ENCODE measurements at regions not wholly inside any gene's neighbourhood (a gene's known extent, or its start where the extent isn't known, plus 50 kb on each side); places are given as distances from the start of the nearest gene placed in this dataset.

DNA sequence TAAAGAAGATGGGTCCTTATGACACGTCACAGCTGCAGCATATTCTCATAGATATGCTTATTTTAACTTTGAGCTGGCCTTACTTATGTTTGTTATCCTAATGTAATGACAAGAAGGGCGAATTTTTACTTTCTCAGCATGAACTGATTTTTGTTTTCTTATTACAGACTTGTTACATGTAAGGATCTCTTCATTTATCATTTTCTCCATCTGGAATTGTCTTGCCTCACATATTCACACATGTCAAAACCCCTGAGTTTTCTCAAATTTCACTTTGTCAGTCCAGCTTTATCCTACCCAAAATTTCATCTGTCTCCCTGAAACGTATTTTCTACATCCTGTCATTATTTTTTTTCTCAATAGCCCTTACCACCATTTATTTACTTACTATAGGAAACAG is 1774.0 kb upstream of the PRR20A start:
- DNase-seq (ENCODE audit: insufficient read length, low spot score) (no peak), FAIRE-seq (no peak)

GRCh38 chr13:55394470-55394869 is 1746.2 kb upstream of the PRR20A start:
- FAIRE-seq (no peak), DNase-seq (ENCODE audit: insufficient read length, low spot score) (no peak)

DNA sequence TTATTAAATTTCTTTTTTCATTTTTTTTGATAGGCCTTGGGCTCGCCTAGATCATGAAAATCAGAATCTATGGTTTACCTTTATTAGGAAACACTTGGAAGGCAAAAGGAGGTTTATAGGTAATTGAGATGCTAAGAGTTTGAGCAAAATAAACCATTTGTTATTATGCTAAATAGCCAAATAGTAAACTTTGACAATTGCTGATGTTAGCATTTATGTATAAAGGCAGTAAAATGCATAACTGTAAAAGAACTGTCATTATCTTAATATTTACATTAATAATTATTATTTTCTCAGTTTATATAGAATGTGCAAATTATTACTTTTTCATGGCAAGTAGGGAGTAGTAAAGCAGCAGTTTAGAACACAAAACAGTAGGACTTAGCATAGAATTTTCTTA is 1737.8 kb upstream of the PRR20A start:
- FAIRE-seq: no peak

GRCh38 chr13:55403887-55404487 is 1736.7 kb upstream of the PRR20A start:
- DNase-seq (ENCODE audit: insufficient read length, low spot score) (no peak), FAIRE-seq (no peak)

More for the DNA sequence above, 1737.8 kb upstream of the PRR20A start:
- no peak for DNase-seq (ENCODE audit: insufficient read length, low spot score)

DNA sequence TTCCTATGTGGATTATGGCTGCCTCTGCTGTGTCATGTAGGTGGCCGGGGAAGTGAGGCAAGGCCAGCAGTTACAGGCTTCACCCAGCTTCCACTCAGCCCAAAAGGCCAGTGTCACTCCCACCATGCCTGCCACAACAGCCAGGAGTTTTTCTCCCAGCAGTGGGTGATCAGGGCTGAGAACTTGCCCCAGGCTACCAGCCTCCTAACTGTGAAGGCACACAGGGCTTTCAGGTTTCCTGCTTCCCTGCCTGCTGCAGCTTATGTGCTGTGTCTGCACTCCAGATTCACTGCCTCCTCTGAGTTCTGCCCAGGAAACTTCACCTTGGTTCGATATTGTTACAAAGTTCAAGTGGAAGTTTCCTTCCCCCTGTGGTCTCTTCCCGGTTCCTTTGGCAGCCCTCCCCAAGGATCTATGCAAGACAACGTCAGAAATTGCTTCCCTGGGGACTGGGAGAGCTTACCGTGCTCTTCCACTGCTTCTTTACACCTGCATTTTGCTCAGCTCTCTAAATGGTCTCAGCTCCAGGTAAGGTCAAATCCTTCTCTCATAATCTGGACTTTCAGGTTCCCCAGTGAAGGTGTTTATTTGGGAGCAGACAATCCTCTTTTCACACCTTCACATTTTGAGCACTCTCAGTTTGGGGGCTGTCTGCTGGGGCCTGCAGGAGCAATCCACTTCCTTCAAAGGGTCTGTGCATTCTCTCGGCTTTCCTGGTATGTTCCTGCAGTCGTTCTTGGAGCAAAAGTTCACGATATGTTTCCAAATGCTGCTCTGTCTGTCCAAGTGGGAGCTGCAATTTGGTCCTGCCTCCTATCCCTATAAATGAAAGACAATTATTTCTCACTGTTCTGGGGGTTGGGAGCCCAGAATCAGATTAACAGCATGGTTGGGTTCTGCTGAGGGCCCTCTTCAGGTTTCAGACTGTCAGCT is 1730.1 kb upstream of the PRR20A start:
- FAIRE-seq (no peak), DNase-seq (ENCODE audit: insufficient read length, low spot score) (no peak)

GRCh38 chr13:55418095-55418494 is 1722.6 kb upstream of the PRR20A start:
- FAIRE-seq (no peak), DNase-seq (ENCODE audit: insufficient read length, low spot score) (no peak)

- DNase-seq (ENCODE audit: insufficient read length, low spot score) (no peak), FAIRE-seq (no peak)
These were observed 1707.9 kb upstream of the PRR20A start for GRCh38 chr13:55432814-55433213.

GRCh38 chr13:55437162-55437561 is 1703.6 kb upstream of the PRR20A start:
- FAIRE-seq (no peak), DNase-seq (ENCODE audit: insufficient read length, low spot score) (no peak)

- DNase-seq (ENCODE audit: insufficient read length, low spot score) (no peak), FAIRE-seq (no peak)
These were observed 1701.3 kb upstream of the PRR20A start for GRCh38 chr13:55439450-55439849.

DNA sequence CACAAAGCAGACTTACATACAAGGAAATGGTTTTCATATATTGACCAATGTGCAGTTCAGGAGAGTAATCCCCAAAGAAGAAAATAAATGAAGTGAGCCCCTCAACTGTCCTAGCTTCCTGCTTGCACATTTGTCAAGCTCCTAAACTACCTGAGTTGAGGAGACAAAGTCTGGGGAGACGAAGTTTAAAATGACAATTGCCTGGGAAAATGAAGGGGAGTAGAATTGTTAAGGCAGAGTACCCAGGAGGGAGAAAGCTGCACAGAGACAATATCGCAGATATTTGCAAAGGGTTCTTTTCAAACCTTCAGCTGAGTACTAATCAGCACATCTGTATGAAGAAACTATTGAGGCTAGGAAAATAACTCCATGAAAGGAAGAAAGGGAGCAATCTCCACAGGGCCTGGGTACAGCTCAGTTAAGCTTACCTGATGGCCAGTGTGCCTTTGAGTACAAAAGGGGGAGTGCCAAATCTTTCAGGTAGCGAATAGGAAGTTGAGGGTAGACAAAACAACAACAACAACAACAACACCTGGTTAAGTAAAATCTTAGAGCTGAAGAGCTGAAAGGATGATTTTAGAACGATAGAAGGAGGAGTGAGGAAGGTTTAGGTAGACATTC is 1700.1 kb upstream of the PRR20A start:
- FAIRE-seq (no peak), DNase-seq (ENCODE audit: insufficient read length, low spot score) (no peak)

GRCh38 chr13:55464222-55464621 is 1676.5 kb upstream of the PRR20A start:
- no peak for FAIRE-seq

DNA sequence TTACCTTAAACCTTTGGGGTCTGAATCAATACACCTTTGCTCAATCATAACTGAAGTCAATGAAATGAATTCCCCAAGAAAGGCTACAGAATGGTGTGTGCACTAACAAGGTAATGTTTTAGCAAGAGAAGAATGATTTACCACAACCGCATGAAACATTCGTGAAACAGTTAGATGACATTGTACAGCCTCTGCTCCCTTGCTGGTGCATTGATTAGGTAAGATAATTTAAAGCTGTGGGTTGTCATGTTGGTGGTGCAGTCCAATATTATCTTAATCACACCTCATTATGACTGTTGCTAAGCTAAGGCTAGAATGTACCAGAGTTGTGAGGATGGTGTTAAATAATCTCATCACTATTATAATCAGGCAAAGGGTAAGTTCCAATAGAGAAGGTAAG is 1673.2 kb upstream of the PRR20A start:
- DNase-seq (ENCODE audit: insufficient read length, low spot score) (no peak), FAIRE-seq (no peak)

More at GRCh38 chr13:55464222-55464621, 1676.5 kb upstream of the PRR20A start:
- DNase-seq (ENCODE audit: insufficient read length, low spot score): no peak

- no peak for DNase-seq (ENCODE audit: insufficient read length, low spot score)
- FAIRE-seq: no peak
These were observed 1657.0 kb upstream of the PRR20A start for GRCh38 chr13:55483626-55484158.

- no peak for FAIRE-seq
- DNase-seq (ENCODE audit: insufficient read length, low spot score): no peak
These were observed 1647.4 kb upstream of the PRR20A start for GRCh38 chr13:55493297-55493696.

DNA sequence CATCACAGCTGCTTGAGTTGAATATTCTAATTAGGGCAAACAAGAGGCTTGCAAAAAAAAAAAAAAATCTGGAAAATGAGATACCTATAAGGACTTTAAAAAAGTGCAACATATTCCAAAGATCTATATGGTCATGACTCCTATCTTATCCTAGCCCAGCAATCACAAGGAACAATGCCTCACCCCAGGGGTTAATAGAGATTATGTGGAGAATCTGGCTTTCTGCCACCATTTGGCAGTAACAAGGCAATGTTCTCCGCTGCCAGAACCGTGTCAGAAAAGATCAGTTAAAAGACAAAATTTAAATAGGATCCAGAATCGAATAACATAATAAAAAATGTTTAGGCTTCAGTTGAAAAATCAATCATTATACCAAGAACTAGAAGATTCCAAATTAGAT is 1643.2 kb upstream of the PRR20A start:
- DNase-seq (ENCODE audit: insufficient read length, low spot score) (no peak), FAIRE-seq (no peak)

- no peak for DNase-seq (ENCODE audit: insufficient read length, low spot score)
- no peak for FAIRE-seq
These were observed 1640.0 kb upstream of the PRR20A start for GRCh38 chr13:55500694-55501093.

GRCh38 chr13:55516610-55517009 is 1624.1 kb upstream of the PRR20A start:
- DNase-seq (ENCODE audit: insufficient read length, low spot score): no peak
- FAIRE-seq: no peak

DNA sequence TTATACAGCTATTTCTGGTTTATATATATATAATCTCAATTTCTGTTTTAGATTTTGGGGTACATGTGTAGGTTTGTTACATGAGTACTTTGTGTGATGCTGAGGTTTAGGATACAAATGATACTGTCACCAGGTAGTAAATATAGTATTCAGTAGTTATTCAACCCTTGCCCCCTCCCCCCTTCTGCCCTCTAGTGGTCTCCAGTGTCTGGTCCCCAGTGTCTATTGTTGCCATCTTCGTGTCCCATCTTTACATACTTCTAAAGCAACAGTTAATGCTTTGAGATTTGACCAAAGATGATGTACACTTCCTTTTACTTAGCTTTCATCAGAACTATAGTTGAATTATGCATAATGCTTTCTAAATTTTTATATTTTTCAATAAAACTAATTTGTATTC is 1623.4 kb upstream of the PRR20A start:
- FAIRE-seq (no peak), DNase-seq (ENCODE audit: insufficient read length, low spot score) (no peak)

DNA sequence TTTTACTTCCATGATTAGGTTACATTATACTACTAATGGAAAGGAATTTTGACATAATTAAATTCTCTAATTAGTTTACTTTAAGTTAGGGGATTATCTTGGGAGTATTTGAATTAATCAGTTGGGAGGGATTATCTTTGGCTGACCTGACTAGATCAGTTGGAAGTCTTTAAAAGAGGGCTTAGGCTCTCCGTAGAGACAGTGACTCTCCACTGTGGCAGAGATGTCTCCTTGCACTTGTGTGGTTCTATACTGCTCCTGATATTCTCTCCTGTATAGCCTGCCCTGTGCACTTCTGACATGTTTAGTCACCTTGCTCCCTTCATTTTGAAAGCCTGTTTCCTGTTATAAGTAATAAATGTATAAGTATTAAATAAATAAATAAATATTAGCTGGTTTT is 1612.3 kb upstream of the PRR20A start:
- FAIRE-seq (no peak), DNase-seq (ENCODE audit: insufficient read length, low spot score) (no peak)

GRCh38 chr13:55534306-55534705 is 1606.4 kb upstream of the PRR20A start:
- FAIRE-seq: no peak
- DNase-seq (ENCODE audit: insufficient read length, low spot score): no peak

DNA sequence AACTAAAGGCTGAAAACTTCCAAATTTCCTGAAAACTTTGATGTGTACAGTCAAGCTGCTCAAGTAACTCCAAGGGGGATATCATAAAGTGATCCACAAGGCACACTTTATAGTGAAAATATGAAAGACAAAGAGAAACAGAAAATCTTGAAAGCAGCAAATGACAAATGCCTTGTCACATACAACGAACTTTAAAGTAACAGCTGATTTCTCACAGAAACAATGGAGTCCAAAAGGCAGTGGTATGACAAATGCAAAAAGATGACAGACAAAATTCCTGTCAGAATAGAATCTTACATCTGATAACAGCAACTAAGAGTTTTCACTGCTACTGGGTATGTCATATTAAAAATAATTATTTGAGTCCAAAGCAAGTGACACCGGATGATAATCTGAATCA is 1602.3 kb upstream of the PRR20A start:
- DNase-seq (ENCODE audit: insufficient read length, low spot score): no peak

More for the DNA sequence above, 1602.3 kb upstream of the PRR20A start:
- FAIRE-seq: no peak
